ENCODE measurements at regions not wholly inside any gene's neighbourhood (a gene's known extent, or its start where the extent isn't known, plus 50 kb on each side); places are given as distances from the start of the nearest gene placed in this dataset.
"Not testable (repeated sequence)": the region's sequence is repeated elsewhere in the genome, so short reads cannot be mapped to it uniquely, and the experiment has no call there.

DNA sequence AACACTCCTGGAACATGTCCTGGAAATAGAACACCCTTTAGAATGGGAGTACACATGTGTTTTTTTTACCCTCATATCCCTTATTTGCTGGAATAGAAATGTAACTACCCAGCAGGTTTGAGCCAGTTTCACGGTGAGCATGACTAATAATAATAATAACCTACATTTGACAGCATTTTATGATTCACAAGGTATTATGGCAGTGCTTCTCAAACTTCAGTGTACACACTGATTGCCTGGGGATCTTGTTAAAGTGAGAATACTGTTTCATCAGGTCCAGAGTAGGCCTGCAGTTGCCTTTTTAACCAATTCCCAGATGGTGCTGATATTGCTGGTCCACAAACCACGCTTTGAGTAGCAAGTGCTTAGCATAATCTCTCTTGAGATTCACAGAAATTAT is 63.9 kb downstream of the NFKBIZ start:
- no peak for DNase-seq

GRCh38 chr3:101917761-101918160 is 68.4 kb downstream of the NFKBIZ start:
- DNase-seq: not testable (repeated sequence)

GRCh38 chr3:101922151-101922725 is 72.9 kb downstream of the NFKBIZ start:
- DNase-seq: not testable (repeated sequence)

GRCh38 chr3:101924621-101925020 is 75.3 kb downstream of the NFKBIZ start:
- DNase-seq: not testable (repeated sequence)

DNA sequence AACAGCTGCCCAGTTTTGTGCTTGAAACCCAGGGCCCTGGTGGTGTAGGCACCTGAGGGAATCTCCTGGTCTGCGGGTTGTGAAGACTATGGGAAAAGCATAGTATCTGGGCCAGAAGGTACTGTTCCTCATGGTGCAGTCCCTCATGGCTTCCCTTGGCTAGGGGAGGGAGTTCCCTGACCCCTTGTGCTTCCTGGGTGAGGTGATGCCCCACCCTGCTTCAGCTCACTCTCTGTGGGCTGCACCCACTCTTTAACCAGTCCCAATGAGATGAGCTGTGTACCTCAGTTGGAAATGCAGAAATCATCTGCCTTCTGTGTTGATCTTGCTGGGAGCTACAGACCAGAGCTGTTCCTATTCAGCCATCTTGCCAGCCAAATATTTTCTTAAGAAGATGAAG is 75.8 kb downstream of the NFKBIZ start:
- DNase-seq: not testable (repeated sequence)

- DNase-seq: no peak
These were observed 76.2 kb downstream of the NFKBIZ start for GRCh38 chr3:101925564-101925963.

- no peak for DNase-seq
These were observed 77.3 kb downstream of the NFKBIZ start for GRCh38 chr3:101926594-101927105.

DNA sequence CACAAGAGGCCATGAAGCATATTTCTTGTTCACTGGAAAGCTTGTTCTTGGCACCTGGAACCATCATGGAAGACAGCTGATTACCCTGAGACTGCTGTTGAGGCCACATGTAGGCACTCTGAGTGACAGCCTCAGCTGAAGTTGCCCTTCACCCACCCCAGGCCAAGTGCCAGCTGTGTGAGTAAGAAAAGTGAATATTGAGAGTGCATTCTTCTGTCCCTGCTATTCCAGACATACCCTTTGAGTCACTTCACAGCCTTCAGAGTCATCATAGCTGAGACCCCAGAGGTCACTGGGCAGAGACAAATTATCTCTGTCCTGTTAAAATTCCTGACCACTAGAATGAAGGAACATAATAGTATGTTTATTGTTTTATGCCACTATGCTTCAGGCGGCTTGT is 79.6 kb downstream of the NFKBIZ start:
- no peak for DNase-seq

- DNase-seq: no peak
These were observed 81.8 kb downstream of the NFKBIZ start for GRCh38 chr3:101931081-101931480.

- DNase-seq: no peak
These were observed 83.2 kb downstream of the NFKBIZ start for GRCh38 chr3:101932326-101933068.

DNA sequence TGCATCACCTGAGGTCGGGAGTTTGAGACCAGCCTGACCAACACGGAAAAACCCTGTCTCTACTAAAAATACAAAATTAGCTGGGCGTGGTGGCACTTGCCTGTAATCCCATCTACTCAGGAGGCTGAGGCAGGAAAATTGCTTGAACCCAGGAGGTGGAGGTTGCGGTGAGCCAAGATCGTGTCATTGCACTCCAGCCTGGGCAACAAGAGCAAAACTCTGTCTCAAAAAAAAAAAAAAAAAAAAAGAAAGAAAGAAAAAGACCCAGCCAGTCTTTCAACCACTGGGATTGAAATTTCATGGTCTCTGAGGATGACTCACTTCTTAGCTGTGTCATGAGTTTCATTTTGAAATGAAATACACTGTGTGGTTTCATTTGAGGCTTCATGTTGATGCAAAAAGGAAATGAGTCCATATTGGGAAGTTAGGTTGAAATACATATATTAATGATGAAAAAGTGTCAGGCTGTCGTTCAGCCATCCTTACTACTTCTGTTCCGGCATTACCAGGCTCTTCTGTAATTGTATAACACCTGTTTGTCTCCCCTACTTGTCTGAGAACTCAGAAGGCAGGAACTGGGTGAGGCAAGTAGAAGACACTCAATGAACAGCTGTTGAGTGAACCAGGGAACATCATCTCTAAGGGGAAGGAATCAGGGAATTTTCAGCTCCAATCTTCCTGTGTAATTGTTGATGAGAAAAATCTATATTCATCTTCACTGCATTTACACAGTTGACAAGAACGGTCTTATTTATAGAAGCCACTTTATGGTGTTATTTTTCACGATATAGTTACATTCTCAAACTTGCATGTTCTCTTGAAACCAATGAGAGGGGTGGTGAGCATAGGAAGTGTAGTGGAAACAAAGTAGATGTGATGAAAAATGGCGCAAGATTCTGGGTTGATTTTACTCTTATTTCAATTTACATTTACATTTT is 87.4 kb downstream of the NFKBIZ start:
- DNase-seq: no peak

- no peak for DNase-seq
These were observed 89.0 kb downstream of the NFKBIZ start for GRCh38 chr3:101938262-101938847.

DNA sequence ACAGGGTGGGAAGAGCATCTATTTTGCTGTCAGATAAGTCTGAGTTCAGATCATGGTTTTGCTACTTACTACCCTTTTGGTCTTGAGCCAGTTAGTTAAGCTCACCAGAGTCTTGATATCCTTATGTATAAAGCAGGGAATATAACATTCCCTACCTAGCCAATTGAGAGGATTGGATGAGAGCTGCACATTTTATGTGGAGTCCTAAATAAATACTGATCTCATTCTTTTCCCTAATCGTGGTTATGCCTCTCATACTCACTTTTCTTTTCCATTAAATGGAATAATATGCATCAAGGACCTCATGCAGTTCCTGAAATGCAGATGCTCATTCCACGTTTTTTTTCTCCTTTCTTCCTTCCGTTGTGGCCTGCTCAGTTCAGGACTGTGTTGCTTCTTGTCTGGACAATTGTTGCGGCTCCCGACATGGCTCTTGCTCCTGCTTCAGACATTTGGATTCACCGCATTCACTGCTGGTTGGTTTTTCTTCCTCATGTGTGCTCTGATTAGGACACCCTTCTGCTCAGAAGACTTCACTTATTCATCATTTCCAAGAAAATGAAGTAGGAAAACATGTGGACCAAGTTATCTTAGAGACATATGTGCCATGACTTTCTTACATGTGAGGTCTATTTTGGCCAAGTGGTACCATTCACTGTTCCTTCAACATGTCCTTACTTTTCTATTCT is 90.2 kb downstream of the NFKBIZ start:
- no peak for DNase-seq

GRCh38 chr3:101940521-101941317 is 91.4 kb downstream of the NFKBIZ start:
- no peak for DNase-seq

- DNase-seq: no peak
These were observed 92.2 kb downstream of the NFKBIZ start for GRCh38 chr3:101941318-101942040.

DNA sequence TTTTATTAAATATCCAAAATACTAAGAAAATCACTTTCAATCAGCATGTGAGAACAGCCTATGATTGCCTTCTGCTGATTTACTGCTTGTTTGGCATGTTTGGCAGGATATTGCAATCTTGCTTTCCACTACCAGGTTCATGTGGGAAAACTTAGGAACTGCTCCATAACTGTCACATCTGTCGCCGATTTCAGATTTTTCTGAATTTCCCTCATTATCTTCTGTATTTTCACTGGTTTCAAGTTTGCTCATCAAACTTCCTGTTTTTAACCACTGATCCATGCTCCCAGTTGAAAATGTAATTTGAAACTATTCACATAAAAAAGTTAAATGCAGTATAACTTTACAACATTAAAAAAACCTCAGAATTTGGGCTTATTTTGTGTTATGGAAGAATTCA is 93.0 kb downstream of the NFKBIZ start:
- DNase-seq: no peak

- no peak for DNase-seq
These were observed 93.7 kb downstream of the NFKBIZ start for GRCh38 chr3:101943029-101943428.

DNA sequence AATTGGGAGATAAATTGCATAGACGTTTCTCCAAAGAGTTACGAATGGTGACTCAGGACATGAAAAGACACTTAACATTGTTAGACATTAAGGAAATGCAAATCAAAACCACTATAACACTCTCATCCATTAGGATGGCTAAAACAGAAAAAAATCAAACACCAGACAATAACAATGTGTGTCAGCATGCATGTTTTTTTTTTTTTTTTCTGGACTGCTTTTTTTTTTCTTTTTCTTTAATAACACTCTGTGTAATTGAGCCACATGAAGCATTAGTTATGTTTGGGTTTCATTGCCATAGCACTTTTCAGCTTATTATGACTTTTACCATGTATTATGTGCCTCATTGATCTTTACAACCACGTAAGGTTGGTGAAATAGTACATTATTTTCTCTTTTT is 95.0 kb downstream of the NFKBIZ start:
- DNase-seq: no peak

DNA sequence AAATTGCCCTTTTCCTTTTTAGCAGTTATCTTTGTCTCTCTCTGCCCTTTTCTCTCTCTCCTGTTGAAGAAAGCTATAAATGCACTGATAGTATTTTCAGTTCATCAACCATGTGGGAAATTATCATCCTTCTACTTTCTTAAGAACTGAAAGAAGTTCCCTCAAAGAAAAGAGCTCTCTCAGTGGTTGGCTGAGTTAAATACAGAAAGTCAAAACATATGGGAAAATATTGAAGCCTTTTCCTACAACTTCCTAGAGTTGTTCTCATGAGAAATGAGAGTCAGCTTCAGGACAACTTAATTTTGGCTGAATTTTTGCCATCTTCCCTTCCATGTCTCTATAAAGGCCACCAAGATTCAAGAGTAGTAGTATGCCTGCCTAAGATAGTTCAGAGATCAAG is 96.7 kb downstream of the NFKBIZ start:
- no peak for DNase-seq

DNA sequence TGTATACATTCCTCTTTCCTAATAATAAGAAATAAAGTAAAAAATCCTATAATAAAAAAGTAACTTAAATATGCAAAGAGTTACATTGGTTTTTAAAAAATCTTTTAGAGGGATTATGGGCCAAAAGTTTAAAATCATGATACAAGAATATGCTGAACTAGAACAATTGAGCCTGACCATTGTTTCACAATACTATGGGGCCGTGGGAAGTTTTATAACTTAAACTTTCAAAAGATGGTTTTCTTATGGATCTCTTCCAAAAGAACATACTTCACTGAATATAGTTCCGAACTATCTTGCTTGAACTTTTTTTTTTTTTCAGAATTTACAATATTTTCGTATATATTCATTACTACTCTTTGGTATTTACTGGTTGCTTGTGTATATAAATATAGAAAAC is 97.6 kb downstream of the NFKBIZ start:
- DNase-seq: no peak

DNA sequence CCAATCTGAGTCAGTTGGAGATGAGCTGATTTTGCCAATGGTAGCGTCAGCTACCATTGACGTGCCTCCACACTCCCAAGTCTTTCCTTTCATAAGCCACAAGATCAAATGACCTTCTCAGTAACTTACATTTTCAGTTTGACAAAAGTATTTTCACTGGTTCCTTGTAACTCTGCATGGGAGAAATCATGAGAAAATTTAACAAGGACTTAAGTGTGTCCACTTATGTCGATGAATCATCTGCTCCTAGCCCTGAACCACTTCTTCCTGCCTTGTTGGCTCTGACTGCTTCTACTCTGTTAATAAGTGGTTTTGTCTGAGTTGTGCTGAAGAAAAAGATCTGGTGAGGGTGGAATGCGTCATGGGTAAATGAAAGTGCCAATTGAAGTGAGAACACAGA is 101.2 kb downstream of the NFKBIZ start:
- DNase-seq: no peak
